ENCODE measurements at regions not wholly inside any gene's neighbourhood (a gene's known extent, or its start where the extent isn't known, plus 50 kb on each side); places are given as distances from the start of the nearest gene placed in this dataset.

DNA sequence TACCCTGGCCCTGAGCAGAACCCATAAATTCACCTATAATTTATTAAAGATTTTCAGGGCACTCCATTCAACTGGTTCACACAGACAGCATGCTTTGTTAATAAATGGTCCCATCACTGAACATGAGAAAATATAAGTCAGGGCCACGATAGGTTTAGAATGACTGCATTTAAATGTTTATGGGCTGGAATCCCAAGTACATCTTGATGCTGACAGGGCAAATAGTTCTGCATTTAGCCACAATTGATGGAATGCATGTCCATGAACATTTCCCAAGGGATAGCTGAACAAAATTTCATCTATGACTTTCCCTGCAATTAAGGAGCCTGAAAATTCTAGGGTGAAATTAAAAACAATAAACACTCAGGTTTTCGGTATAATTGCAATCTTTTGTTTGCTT is 124.5 kb downstream of the CAAP1 start:
- Histone ChIP-seq H3K27me3 (peaks cover 0 to 4% (median 0%) of the 10 kb centered on the region in 7 donors), H3K4me3 (no peak overlapping the region), H3K27ac (no peak overlapping the region), H3K36me3 (no peaks in the 10 kb centered on the region), H3K4me1 (no peaks in the 10 kb centered on the region), H3K9me3 (peaks cover 0 to 10% (median 0%) of the 10 kb centered on the region in 11 donors)
- TF ChIP-seq, protein P1, sequence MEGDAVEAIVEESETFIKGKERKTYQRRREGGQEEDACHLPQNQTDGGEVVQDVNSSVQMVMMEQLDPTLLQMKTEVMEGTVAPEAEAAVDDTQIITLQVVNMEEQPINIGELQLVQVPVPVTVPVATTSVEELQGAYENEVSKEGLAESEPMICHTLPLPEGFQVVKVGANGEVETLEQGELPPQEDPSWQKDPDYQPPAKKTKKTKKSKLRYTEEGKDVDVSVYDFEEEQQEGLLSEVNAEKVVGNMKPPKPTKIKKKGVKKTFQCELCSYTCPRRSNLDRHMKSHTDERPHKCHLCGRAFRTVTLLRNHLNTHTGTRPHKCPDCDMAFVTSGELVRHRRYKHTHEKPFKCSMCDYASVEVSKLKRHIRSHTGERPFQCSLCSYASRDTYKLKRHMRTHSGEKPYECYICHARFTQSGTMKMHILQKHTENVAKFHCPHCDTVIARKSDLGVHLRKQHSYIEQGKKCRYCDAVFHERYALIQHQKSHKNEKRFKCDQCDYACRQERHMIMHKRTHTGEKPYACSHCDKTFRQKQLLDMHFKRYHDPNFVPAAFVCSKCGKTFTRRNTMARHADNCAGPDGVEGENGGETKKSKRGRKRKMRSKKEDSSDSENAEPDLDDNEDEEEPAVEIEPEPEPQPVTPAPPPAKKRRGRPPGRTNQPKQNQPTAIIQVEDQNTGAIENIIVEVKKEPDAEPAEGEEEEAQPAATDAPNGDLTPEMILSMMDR (IDR thresholded peaks at IDR 0.05): no peak
- no peak for ATAC-seq
- intact Hi-C loops (cut with DNase I): loop anchor here in 1 of 10 donors (10.0 kb wide), 1 partner anchor 63 kb away; no protein-coding TSS in a partner anchor
- WGBS, 2 donors: 74 to 81% methylated on average over 2 of the region's 2 CpGs
- DNase-seq: no peak

DNA sequence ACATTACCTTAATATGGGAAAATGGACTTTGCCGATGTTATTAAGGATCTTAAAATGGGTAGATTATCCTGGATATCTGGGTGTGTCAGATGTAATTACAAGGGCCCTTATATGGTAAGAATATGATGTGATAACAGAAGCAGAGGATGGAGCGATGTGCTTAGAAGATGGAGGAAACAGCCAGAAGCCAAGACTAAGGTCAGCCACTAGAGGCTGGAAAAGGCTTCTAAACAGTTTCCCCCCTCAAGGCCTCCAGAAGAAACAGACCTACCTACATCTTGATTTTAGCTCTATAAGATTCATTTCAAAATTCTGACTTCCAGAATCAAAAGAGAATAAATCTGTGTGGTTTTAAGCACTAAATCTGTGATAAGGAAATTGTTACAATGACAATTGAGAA is 131.9 kb downstream of the CAAP1 start:
- DNase-seq (no peak), ATAC-seq (no peak)
- Histone ChIP-seq H3K4me1 (no peaks in the 10 kb centered on the region), H3K27me3 (peaks cover 0 to 4% (median 0%) of the 10 kb centered on the region in 7 donors), H3K9me3 (no peaks in the 10 kb centered on the region), H3K27ac (no peak overlapping the region), H3K36me3 (no peaks in the 10 kb centered on the region), H3K4me3 (no peak overlapping the region)
- intact Hi-C loops (cut with DNase I): loop anchor here in 1 of 10 donors (10.0 kb wide), 1 partner anchor 56 kb away; no protein-coding TSS in a partner anchor
- TF ChIP-seq, protein P1 (IDR thresholded peaks at IDR 0.05): no peak
- WGBS, 2 donors: 86 to 87% methylated on average over 2 of the region's 2 CpGs

DNA sequence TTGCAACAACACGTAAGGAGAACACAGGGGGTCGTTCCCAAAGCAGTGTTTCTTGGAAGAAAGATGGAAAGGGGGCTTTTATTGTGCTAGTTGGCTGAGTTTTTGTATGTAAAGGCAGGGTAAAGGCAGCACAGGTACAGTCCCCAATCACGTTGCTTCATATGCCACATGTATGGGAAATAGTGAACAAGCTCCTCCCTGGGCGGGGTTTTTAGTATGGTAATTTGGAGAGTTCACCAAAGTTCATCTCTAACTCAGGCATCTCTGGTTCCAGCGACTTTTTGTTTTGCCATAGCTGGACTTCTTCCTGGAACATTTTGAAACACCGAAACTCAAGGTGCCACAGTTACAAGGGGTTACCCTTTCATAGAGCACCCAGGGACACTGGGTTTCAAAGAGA is 133.9 kb downstream of the CAAP1 start:
- Histone ChIP-seq H3K4me3 (no peak overlapping the region), H3K9me3 (no peaks in the 10 kb centered on the region), H3K27ac (no peak overlapping the region), H3K4me1 (no peaks in the 10 kb centered on the region), H3K36me3 (no peaks in the 10 kb centered on the region), H3K27me3 (no peaks in the 10 kb centered on the region)
- ATAC-seq (no peak), DNase-seq (no peak)
- WGBS, 2 donors: 56 to 80% methylated on average over 6 of the region's 6 CpGs
- intact Hi-C loops (cut with DNase I): no loop called here
- TF ChIP-seq, protein P1 (IDR thresholded peaks at IDR 0.05): no peak

DNA sequence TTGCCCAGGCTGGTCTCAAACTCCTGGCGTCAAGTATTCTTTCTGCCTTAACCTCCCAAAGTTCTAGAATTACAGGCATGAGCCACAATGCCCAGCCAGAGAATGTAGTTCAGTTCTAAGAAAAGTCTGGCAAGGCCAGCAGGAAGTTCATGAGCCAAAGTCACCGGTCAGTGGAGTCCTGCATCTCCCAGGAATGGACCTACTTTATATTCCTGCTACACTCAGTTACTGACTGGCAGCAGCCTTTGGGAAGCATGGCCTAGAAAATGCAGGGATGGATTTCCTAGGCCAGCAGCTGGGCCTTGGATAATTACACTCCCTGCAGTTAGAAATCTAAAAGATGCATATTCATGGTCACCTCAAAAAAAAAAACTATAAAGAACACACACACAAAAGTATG is 135.7 kb downstream of the CAAP1 start:
- TF ChIP-seq, protein P1 (IDR thresholded peaks at IDR 0.05): no peak
- Histone ChIP-seq H3K9me3 (no peaks in the 10 kb centered on the region), H3K36me3 (no peaks in the 10 kb centered on the region), H3K4me1 (no peaks in the 10 kb centered on the region), H3K4me3 (no peak overlapping the region), H3K27me3 (no peaks in the 10 kb centered on the region), H3K27ac (no peak overlapping the region)
- no peak for ATAC-seq
- intact Hi-C loops (cut with DNase I): loop anchor here in 1 of 10 donors (2.0 kb wide), 1 partner anchor 16 kb away; no protein-coding TSS in a partner anchor
- DNase-seq: no peak
- 79 to 91% methylated on average over 2 of the region's 2 CpGs for WGBS, 2 donors
